Gastrocnemius medialis (tissue), 4 donors: ENCODE measurements at regions not wholly inside any gene's neighbourhood (a gene's known extent, or its start where the extent isn't known, plus 50 kb on each side); places are given as distances from the start of the nearest gene placed in this dataset.

ENCODE experiments used
- ATAC-seq, 2 donors: fragments of 150-250 bp; one replicate each; pipeline ENCODE4 v1.9.1; 2016
- DNase-seq, 2 donors: peaks; one replicate each; pipeline ENCODE4 v3.0.0-alpha.2; 2019
- H3K27ac ChIP-seq, 4 donors: fragments of 200-600 bp; sonication (generic); 1 replicate in 1 of 4; 2 replicates in 3 of 4; pipeline ENCODE4 v1.5.1; 2016 to 2018; ENCODE audit warnings: mild to moderate bottlenecking in 2 of 4, moderate library complexity in 1 of 4
- H3K27me3 ChIP-seq, 3 donors: fragments of 200-600 bp; sonication (generic) in 2 of 3; 1 replicate in 1 of 3; 2 replicates in 2 of 3; pipeline versions ENCODE4 v1.5.1 to v1.6.0; 2016 to 2019; ENCODE audit warnings: mild to moderate bottlenecking in 1 of 3, moderate library complexity in 1 of 3
- H3K36me3 ChIP-seq, 2 donors: fragments of 200-600 bp; sonication (generic) in 1 of 2; one replicate each; pipeline ENCODE4 v1.5.1; 2017 to 2018
- H3K4me1 ChIP-seq, 2 donors: fragments of 200-600 bp; sonication (generic) in 1 of 2; one replicate each; pipeline ENCODE4 v1.5.1; 2016 to 2017; ENCODE audit warnings: mild to moderate bottlenecking in 2 of 2
- H3K4me3 ChIP-seq, 4 donors: fragments of 200-600 bp; sonication (generic) in 3 of 4; 1 replicate in 1 of 4; 2 replicates in 3 of 4; pipeline ENCODE4 v1.5.1; 2016 to 2019; ENCODE audit warnings: mild to moderate bottlenecking in 2 of 4
- H3K9me3 ChIP-seq, 3 donors: fragments of 200-600 bp; sonication (generic) in 2 of 3; 1 replicate in 1 of 3; 2 replicates in 2 of 3; pipeline ENCODE4 v1.5.1; 2016 to 2019
- CTCF ChIP-seq, 5 experiments: fragments of 450-650 bp in 3 of 5; fragments of 200-600 bp in 2 of 5; sonication (generic) in 2 of 5; IDR thresholded peaks in 4 of 5; conservative IDR thresholded peaks in 1 of 5; 1 replicate in 4 of 5; 2 replicates in 1 of 5; pipeline ENCODE4 v1.5.1; 2016 to 2019; ENCODE audit warnings: antibody characterized with exemption in 5 of 5, mild to moderate bottlenecking in 3 of 5, moderate library complexity in 3 of 5
- POLR2A ChIP-seq, 2 donors: fragments of 450-650 bp; IDR thresholded peaks; one replicate each; pipeline ENCODE4 v1.6.1; 2017; ENCODE audit warnings: antibody characterized with exemption in 2 of 2, mild to moderate bottlenecking in 2 of 2, moderate library complexity in 2 of 2
- in situ Hi-C, 4 donors: fragments of 200-750 bp; cut with MboI; loops; one replicate each; pipeline versions ENCODE4 v1.15.0 to v1.8.0; 2017; ENCODE audit warnings: low sequenced_read_pairs in 4 of 4
- intact Hi-C: fragments of 100-400 bp; cut with DNase I; formaldehyde crosslinking; loops from one replicate; pipeline ENCODE4 v1.15.1; 2023; ENCODE audit warnings: low total_unique reads

- in situ Hi-C loops (no loop called here), intact Hi-C loops (no loop called here)
- H3K9me3 ChIP-seq, result no peaks in the 10 kb centered on the region
- H3K4me1 ChIP-seq, result no peaks in the 10 kb centered on the region
- H3K27ac ChIP-seq, result no peak overlapping the region
- no peaks in the 10 kb centered on the region for H3K36me3 ChIP-seq
- no peaks in the 10 kb centered on the region for H3K27me3 ChIP-seq
- ATAC-seq, result no peak
- H3K4me3 ChIP-seq, result no peak overlapping the region
- no peak for DNase-seq
- TF ChIP-seq POLR2A (IDR thresholded peaks at IDR 0.05) (no peak), CTCF (IDR thresholded peaks at IDR 0.05 in 4 of 5, conservative IDR thresholded peaks at IDR 0.05 in 1 of 5) (no peak)
Observed at GRCh38 chr7:26489906-26490639, 198.4 kb downstream of the SNX10 start.

- no peak overlapping the region for H3K4me3 ChIP-seq
- TF ChIP-seq CTCF (IDR thresholded peaks at IDR 0.05 in 4 of 5, conservative IDR thresholded peaks at IDR 0.05 in 1 of 5) (no peak), POLR2A (IDR thresholded peaks at IDR 0.05) (no peak)
- no peaks in the 10 kb centered on the region for H3K4me1 ChIP-seq
- no peaks in the 10 kb centered on the region for H3K27me3 ChIP-seq
- no peak overlapping the region for H3K27ac ChIP-seq
- intact Hi-C loops (no loop called here), in situ Hi-C loops (no loop called here)
- no peaks in the 10 kb centered on the region for H3K36me3 ChIP-seq
- peak; percentile 65 to 75 for ATAC-seq
- DNase-seq, result peak; percentile 7 to 51
- no peaks in the 10 kb centered on the region for H3K9me3 ChIP-seq
Observed at GRCh38 chr7:26490640-26491624, 199.3 kb downstream of the SNX10 start.

GRCh38 chr7:26492816-26493215 is 201.2 kb downstream of the SNX10 start:
- DNase-seq (no peak), ATAC-seq (no peak)
- Histone ChIP-seq H3K9me3 (no peaks in the 10 kb centered on the region), H3K27ac (no peak overlapping the region), H3K4me1 (no peaks in the 10 kb centered on the region), H3K36me3 (no peaks in the 10 kb centered on the region), H3K4me3 (no peak overlapping the region), H3K27me3 (no peaks in the 10 kb centered on the region)
- intact Hi-C loops, result no loop called here
- in situ Hi-C loops, result no loop called here
- TF ChIP-seq CTCF (IDR thresholded peaks at IDR 0.05 in 4 of 5, conservative IDR thresholded peaks at IDR 0.05 in 1 of 5) (no peak), POLR2A (IDR thresholded peaks at IDR 0.05) (no peak)

- in situ Hi-C loops, result no loop called here
- no peak for ATAC-seq
- H3K36me3 ChIP-seq, result no peaks in the 10 kb centered on the region
- no peak for DNase-seq
- H3K4me3 ChIP-seq, result no peak overlapping the region
- no peaks in the 10 kb centered on the region for H3K4me1 ChIP-seq
- no peaks in the 10 kb centered on the region for H3K27me3 ChIP-seq
- no peaks in the 10 kb centered on the region for H3K9me3 ChIP-seq
- no peak overlapping the region for H3K27ac ChIP-seq
- intact Hi-C loops, result no loop called here
- TF ChIP-seq POLR2A (IDR thresholded peaks at IDR 0.05), result no peak
- TF ChIP-seq CTCF (IDR thresholded peaks at IDR 0.05 in 4 of 5, conservative IDR thresholded peaks at IDR 0.05 in 1 of 5), result no peak
Observed at GRCh38 chr7:26493737-26494428, 202.2 kb downstream of the SNX10 start.
